ENCODE measurements at regions not wholly inside any gene's neighbourhood (a gene's known extent, or its start where the extent isn't known, plus 50 kb on each side); places are given as distances from the start of the nearest gene placed in this dataset.

DNA sequence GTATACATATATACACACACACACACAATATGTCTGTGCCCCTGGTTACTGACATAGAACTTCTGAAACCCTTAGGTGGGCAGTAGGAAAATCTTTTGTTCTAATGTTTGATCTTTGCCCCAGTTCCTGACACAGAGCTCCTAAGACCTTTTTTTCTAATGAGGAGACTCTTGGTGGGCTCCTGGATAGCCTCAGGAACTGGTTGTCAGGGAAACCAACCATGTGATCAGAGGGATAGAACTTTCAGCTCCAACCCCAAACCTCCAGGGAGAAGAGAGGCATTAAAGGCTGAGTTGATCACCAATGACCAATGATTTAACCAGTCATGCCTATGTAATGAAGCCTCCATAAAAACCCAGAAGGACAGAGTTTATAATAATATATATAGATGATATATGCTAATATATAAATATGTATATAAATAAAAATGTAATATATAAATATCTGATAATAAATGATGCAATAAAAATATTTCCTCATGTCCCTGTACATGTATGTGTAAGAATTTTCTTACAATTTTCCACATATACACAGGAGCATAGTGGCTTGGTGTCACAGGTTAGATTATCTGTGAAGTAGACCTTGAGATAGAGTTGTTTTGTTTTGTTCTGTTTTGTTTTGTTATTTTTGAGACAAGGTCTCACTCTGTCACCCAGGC lies 93.3 kb downstream of the GPX5 start:
- TF ChIP-seq, protein P1, sequence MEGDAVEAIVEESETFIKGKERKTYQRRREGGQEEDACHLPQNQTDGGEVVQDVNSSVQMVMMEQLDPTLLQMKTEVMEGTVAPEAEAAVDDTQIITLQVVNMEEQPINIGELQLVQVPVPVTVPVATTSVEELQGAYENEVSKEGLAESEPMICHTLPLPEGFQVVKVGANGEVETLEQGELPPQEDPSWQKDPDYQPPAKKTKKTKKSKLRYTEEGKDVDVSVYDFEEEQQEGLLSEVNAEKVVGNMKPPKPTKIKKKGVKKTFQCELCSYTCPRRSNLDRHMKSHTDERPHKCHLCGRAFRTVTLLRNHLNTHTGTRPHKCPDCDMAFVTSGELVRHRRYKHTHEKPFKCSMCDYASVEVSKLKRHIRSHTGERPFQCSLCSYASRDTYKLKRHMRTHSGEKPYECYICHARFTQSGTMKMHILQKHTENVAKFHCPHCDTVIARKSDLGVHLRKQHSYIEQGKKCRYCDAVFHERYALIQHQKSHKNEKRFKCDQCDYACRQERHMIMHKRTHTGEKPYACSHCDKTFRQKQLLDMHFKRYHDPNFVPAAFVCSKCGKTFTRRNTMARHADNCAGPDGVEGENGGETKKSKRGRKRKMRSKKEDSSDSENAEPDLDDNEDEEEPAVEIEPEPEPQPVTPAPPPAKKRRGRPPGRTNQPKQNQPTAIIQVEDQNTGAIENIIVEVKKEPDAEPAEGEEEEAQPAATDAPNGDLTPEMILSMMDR (IDR thresholded peaks at IDR 0.05) = no peak
- TF ChIP-seq EP300 (IDR thresholded peaks at IDR 0.05) (no peak), POLR2A (IDR thresholded peaks at IDR 0.05) (no peak)

Data from ovary (tissue), 3 donors.